HG03045 (cell line): ENCODE measurements at regions not wholly inside any gene's neighbourhood (a gene's known extent, or its start where the extent isn't known, plus 50 kb on each side); places are given as distances from the start of the nearest gene placed in this dataset.

Experiments
- ATAC-seq: cut with Tn5 transposase; IDR thresholded peaks from one replicate; pipeline ENCODE4 v1.9.1; 2021; ENCODE audit warnings: mild to moderate bottlenecking, moderate library complexity; ENCODE audit not compliant: unreplicated experiment

DNA sequence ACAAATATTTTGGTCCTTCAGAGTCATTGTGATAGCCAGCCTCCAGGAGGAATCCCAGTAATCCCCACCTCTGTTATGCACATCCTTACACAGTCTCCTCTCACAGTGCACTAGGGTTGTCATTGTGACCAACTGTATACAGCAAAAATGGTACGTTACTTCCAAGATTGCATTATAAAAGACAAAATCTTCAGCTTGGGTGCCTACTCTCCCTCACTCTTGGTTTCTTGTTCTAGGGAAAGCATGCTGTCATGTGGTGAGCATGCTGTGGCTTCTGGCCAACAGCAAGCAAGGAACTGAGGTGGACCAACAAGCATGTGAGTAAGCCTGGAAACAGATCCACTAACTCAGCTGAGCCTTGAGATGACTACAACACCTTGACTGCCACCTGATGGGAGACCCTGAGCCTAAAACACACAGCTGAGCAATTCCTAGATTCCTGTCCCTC, 130.1 kb upstream of the DST start:
- ATAC-seq, result no peak

DNA sequence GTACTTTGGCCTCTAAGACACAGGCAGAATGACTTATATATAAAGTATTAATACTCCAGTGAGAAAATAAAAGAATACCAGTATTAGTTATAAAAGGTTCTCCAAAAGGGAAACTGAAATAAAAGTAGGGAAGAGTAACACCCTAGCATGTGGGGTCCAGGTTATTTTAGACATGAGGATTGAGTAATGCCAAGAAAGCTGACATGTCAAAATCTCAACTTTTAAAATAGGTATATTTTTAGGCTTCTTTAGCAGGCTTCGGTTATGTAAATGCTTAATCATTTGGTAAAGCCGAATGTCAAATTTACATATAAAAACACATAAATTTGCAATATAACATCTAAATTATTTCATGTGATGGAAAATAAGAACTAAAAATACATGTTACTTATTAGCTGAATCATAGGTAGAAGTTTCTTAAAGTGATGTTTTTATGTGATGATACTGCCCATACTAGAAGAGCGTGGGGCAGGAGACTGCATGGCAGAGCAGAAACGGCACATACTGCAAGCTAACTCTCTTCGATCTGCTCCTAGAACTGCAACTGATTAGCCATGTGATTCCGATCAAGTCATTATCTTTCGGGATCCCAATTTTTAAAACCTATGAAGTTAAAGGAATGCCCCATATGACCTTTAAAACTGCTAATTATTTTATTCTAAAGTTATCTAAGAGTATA, 129.4 kb upstream of the DST start:
- no peak for ATAC-seq

DNA sequence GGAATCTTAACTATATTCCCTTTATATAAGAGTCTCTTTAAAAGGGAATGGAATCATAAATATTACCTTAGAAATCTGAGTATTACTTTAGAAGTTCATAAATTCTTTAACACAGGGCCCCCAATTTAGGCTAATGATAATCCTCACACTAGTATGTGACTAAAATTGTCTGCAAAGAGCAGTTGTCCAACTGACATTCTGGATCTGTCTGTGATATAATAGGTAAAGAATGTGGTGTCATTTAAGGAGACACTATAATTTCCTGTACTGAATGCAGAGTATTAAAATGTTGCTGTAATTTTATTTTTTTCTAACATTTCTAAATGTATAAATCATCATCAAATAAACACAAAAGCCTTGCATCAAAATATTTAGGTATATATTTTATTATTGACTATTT, 128.5 kb upstream of the DST start:
- no peak for ATAC-seq

DNA sequence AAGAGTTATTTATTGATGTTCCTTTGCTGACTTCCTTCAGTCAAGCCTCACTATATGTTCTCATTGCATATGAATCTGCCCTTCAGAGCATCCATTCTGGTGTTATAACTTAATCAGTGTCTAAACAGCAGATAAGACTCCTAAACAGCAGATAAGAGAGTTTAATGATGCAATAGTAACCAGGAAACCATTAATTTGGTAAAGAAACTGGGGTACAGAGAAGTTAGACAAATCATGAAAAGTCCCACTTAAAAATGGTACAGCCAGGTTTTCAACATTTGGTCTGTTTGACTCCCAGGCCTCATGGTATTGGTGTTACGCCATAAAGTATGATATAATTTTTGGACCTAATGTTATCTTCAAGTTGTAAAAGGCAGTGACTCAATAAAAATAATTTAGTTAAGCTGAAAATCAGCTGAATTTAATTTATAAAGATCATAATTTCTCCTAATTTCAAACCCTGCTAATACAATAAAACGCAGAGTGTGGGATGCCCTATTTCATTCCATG, 127.4 kb upstream of the DST start:
- ATAC-seq, result no peak

DNA sequence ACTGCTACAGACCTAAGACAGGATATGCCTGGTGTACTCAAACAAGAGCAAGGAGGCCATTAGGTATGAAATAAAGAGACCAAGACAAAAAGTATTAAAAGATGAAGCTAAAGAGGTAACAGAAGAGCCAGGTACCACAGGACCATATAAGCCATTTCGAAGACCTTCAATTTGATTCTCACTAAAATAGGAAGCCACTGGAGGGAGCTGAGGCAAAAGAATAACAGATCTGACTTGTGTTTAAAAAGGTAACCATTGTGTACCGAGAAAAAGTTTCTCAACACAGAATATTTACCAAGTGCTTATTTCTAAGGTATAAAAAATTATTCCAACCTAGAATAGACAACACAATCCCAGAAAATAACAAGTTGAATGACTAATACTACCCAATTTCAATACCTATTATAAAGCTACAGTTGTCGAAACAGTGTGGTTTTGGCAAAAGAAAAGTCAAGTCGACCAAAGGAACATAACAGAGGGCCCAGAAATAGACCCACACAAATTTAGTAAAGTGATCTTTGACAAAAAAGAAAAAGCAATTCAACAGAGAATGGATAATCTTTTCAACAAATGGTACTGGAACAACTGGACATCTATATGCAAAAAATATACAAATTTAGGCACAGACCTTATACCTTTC, 125.3 kb upstream of the DST start:
- no peak for ATAC-seq

DNA sequence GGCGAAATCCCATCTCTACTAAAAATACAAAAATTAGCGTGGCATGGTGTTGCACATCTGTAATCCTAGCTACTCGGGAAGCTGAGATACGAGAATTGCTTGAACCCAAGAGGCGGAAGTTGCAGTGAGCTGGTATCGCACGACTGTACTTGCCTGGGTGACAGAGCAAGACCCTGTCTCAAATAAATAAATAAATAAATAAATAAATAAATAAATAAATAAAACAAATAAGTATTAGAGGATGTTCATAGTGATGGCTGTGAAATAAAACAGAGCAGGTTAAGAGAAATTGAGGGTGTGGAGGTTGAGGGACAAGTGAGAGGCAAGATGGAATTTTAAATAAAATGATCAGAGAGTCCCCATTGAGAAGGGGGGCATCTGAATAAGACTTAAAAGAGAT, 124.7 kb upstream of the DST start:
- no peak for ATAC-seq

DNA sequence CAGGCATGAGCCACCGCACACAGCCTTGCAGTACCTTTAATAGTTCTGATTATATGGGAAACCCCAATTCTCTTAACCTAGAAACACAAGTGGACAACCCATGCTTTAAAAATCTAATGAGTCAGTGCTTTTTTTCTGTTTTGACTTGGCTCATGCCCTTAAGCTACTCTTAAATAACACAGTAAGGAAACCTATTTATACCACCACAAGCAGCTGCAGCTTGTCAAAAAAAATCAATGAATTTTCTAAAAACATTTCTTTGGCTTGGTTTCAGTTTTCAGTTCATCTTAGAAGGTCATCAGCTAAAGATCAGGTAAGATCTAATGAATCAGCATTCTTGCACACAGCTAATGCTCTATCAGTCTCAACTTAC, 124.1 kb upstream of the DST start:
- ATAC-seq, result peak; percentile 70

DNA sequence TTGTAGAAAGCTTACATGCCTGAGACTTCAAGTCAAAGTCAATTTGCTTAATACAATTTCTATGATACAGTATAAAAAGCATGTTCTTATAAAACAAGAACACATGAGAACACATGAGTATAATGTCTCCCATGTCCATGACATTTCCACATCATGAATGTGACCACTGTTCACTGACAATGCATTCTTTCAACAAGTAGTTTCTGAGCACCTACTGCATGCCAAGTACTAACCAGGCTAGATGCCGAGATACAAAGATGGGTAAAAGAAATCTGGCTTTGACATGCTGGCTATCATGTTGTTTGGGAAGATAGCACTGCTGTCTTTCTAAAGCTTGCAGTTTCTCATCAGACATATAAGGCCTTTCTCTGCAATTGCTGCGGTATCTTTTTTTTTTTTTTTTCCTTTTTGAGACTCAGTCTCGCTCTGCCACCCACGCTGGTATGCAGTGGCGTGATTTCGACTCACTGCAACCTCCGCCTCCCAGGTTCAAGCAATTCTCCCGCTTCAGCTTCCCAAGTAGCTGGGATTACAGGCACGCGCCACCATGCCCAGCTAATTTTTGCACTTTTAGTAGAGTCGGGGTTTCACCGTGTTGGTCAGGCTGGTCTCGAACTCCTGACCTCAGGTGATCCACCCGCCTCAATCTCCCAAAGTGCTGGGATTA, 123.6 kb upstream of the DST start:
- no peak for ATAC-seq

DNA sequence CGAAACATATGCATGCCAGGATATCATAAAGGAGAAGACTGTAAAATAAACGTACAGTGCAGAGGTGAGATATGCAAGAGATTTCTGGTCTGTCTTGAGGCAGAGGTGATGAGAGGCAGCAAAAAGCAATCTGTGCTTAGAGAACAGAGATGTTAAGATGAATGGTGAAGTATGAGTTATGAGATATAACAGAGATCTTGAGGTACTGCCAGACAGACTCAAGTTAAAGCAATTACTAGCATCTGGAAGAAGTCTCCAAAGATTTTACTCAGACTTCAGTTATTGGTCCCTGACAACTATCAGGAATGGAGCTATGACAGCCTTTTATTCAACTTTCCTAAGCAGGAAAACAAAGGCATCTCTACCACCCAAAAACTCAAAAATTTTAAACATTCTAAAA, 122.8 kb upstream of the DST start:
- ATAC-seq, result no peak

DNA sequence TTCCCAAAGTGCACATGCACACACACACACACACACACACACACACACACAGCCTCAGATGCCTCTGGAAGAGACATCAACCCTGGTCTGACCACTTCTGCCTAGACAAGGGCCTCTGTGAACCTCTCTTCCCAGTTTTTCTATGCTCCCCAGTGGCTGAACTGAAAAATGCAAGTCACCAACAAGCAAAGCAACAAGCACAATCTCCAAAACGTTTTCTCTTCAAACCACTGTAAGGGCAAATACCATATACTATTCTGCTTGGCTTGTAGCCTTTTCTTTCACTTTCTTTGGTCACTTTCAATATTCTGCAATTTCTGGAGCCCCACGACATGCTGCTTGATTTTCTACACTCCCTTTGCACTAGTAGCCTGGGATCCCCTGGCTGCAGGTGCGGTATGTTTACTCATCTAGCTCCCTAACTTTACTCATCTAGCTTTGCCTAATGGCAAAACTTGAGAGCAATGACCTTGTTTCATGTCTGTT, 121.4 kb upstream of the DST start:
- peak; percentile 70 for ATAC-seq

DNA sequence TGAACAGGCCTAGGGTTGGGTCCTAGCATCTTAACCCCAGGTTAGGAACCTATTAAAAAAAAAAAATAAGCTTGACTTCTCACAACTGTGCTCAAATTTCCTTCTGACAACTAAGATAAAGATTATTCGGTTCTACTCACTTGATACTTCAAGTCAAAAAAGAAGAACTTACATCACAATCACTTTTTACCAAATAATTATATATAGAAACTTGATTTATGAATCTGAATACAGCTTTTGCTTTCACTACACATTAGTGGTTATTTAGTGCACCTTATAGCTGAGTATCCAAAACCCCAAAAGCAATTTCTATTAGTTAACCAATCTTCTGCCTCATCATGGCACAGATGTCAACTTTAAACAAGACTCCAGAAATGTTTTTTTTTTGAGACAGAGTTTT, 119.0 kb upstream of the DST start:
- ATAC-seq, result no peak

DNA sequence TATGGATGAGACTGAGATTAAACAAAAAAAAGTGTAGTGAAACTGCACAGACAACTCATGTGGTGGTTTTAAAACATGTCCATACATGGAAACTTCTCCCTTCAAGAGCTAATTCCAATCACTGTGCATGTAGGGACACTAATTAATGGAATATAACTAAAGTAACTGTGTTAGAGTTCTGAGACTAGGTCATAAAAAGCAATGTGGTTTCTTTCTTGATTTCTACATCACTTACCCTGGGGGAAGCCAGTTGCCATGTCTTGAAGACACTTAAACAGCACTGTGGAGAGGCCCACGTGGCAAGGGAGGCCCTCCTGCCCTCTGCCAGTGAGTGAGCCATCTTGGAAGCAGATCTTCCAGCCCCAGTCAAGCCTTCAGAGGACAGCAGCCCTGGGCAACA, 118.2 kb upstream of the DST start:
- no peak for ATAC-seq

DNA sequence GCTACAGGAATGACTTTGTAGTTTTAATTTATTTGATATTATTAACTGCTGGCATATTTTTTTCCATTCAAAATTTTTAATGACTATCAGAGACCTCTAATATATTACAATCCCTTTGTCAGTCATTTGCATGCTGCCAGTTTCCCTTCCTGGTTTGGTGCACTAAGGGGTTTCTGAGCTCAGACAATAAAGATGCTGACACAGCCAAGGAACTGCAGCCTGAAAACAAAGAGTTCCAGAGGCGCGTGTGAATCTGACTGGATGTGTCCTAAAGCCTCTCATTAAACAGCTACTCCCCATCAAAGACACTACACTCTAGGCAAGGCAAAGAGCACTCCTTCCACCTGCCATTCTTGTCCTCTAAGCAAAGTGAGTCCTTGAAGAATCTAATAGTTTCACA, 116.8 kb upstream of the DST start:
- no peak for ATAC-seq

DNA sequence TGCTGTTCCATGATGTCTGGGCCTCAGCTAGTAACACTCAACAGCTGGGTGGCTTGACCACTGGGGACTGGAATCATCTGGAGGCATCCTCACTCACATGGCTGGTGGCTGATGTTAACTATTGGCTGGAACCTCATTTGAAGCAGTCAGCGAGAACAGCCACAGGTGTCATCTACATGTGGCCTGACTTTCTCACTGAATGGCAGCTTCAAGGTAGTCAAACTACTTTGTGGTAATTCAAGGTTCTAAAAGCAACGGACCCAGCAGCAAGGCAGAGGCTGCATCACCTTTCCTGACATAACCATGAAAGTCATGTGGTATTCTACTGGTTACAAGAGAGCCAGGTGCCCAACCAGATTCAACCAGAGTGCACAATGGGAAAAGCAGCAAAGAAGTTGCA, 115.9 kb upstream of the DST start:
- no peak for ATAC-seq

DNA sequence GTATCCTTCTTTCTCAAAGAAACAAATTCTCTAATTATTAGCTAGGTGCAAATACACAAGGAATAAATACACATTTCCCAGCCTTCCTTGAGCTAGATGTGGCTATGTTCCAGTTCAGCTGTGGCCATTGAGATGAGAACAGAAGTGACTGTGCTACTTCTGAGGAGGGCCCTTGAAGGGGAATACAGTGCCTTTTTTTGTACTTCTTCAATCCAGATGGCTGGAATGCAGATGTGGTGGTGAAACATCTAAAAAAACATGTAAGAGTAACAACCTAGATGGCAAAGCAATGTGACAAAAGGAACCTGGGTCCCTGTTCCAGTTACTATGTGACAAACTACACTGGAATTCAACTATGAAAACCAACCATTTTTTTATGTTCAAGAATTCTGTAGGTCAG, 115.4 kb upstream of the DST start:
- ATAC-seq, result no peak

DNA sequence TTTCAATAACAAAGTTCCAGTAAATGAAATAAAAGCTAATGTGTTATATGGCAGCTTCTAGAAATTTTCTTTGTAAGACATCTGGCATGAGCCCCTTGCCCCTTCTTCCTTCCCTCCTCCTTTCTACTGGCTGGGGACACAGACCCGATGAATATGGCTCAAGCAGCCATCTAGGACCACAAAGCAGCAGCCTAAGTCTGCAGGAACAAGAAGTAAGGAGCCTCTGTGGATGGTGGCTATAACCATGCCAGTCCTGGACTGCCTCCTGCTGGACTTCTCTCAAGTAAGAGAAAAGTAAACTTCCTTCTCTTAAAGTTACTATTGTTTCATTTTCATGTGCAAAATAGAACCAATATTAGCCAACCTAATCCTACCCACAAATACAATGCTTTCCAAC, 114.9 kb upstream of the DST start:
- no peak for ATAC-seq

DNA sequence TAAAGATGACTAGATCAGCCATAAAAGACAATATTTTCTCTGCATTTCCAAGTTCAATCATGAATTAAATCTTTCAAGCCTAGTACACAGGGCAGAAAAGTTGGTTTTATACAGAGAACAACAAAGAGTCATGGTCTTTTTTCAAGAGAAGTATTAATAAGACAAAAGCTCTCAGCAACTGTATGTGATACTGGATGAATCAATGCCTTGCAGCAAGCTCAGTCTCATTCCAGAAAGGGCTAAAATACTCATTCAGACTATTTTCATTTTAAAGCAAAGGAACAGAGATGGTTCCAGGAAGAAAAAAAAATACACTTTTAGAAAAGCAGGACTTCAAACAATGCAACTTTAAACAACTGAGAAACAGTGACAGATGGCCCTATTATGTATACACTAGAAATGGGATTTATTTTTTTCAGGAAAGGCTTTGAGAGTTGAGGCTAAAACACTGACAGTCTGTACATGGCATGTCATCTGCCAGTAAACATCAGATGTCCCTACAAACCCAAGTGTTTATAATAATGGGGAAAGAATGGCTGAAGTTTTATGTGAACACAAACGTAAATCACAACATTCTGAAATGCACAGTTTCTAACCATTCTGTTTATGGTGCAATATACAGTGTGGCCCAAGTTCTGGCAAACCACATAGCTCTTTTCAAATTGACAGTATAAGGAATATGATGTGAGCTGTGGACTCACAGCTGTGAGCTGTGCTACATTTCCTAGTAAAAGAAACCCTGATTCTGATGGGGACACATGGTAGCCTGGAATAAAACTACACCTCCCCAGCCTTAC, 114.3 kb upstream of the DST start:
- no peak for ATAC-seq

DNA sequence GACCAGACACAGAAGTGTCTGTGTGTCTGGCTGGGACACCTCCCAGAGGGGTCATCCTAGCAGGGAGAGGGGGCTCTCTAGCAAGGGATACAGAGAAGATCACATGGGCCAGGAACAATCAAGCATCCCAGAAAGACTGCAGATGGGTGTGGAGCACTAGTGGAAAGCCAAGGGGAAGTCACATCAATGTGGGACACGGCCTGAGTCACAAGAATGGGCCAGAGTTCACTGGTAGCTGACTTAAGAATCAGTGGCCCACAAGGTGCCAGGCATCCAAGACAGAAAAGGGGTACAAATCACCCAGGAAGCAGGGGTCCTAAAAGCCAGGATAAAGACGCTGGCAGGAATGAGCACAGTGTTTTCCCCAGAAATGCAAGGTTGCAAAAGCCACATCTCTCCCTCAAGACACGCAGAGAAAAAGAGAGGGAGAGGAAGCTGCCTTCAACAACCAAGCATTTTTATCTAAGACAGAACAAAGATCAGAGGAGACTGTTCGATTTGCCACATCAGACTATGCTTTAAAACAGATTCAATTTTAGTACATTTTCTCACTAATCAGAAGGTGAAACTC, 113.6 kb upstream of the DST start:
- no peak for ATAC-seq

DNA sequence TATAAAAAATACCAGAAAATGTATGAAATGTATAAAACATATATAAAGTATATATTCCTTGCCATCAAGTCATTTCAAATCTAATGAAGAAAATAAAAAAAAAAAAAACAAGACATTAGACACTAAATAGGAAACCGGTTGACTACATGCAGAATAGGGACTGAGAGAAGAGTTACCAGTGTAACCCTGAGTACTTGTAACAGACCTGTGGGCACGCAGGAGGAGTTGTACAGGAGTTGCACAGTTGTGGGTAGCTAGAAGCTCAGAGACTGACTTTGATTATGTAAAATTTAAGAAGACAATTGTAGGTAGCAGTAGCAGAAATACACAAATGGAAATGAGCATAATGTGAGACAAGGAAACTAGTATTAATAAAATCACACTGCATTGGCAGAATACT, 112.4 kb upstream of the DST start:
- no peak for ATAC-seq

DNA sequence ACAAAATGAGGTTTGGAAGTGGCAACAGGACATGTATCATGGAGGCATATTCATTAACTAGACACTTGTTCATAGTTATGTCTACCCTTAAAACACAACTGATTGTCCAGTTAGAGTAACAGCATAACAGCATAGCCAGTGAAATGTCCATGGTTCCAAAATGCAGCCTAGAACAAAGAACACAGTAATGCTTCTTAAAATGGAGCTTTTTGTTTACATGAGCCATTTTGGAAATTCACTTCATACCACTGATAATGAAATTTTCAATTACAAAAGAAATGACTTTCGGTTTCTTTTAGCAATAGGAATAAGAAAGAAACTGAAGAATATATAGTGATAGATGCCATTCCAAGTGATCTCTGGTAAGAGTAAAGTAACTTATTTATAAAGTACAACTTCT, 111.1 kb upstream of the DST start:
- no peak for ATAC-seq

DNA sequence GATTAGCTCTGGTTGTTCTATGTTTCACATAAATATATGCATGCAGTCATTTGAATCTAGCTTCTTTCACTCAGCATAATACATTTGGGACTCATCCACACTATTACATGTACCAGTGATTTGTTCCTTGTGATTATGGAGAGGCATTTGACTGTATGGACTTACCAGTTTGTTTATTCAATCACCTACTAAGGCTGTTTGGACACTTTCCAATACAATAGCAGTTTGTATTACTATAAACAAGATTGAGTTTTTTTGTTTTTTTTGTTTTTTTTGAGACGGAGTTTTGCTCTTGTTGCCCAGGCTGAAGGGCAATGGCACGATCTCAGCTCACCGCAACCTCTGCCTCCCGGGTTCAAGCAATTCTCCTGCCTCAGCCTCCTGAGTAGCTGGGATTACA, 109.8 kb upstream of the DST start:
- ATAC-seq, result no peak
